ENCODE measurements at regions not wholly inside any gene's neighbourhood (a gene's known extent, or its start where the extent isn't known, plus 50 kb on each side); places are given as distances from the start of the nearest gene placed in this dataset.
"Not testable (repeated sequence)": the region's sequence is repeated elsewhere in the genome, so short reads cannot be mapped to it uniquely, and the experiment has no call there.

- H3K27ac Mint-ChIP-seq: no peak overlapping the region
These were observed 1137.3 kb downstream of the SORCS1 start for GRCh38 chr10:106027240-106027639.

DNA sequence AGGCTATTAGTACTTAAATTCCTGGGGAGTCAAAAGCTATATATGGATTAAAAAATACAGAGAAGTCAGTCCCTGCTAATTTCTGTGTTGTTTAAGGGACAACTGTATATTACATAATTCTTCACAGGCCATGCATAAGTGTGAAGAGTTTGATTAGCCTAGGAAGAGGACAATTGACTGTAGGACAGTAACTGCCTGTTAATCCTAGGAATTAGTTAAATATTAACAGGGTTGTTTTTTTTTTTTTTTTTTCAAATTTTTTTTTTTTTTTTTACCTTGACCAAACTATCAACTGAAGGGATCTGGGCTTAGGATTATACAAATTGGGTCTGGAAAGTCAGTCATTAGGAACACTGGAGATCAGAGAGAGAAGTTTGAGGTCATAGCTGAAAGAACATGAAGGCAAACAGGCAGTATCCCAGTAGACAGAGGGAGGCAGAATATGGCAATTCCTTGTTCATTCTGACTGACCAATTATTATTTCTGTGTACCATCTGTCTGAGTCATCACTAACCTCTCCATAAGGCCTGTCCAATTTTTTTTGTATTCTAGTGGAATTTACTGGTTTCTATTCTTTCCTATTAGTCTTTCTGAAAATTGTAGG is 1139.2 kb downstream of the SORCS1 start:
- Mint-ChIP-seq H3K4me1 (no peaks in the 10 kb centered on the region), H3K9me3 (peaks cover 0 to 5% (median 0%) of the 10 kb centered on the region in 3 donors), H3K36me3 (no peaks in the 10 kb centered on the region), H3K4me3 (no peak overlapping the region), H3K27ac (no peak overlapping the region), H3K27me3 (no peaks in the 10 kb centered on the region)

More at GRCh38 chr10:106027240-106027639, 1137.3 kb downstream of the SORCS1 start:
- Mint-ChIP-seq H3K27me3 (no peaks in the 10 kb centered on the region), H3K4me3 (no peak overlapping the region), H3K36me3 (no peaks in the 10 kb centered on the region), H3K4me1 (no peaks in the 10 kb centered on the region), H3K9me3 (peaks cover 0 to 6% (median 0%) of the 10 kb centered on the region in 3 donors)

DNA sequence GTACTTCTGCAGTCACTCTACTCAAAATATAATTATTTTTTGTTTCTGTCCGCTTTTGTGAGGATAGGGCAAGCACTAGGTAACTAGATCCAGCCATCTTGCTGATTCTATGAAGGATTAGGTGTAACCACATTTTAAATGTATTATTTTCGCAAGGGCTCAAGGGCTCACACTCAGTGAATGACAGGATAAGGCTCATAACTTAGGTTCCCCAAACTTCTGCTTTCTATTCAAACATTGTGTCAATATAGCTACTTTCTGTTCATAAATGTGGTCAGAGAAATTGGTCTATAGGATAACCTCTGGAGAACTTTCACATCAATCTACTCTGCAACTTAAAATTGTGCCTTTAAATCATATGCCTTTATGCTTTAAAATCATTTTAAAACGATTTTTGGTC is 1141.2 kb downstream of the SORCS1 start:
- Mint-ChIP-seq H3K4me3 (no peak overlapping the region), H3K4me1 (no peaks in the 10 kb centered on the region), H3K27me3 (no peaks in the 10 kb centered on the region), H3K27ac (no peak overlapping the region), H3K9me3 (peaks cover 0 to 3% (median 0%) of the 10 kb centered on the region in 3 donors), H3K36me3 (no peaks in the 10 kb centered on the region)

DNA sequence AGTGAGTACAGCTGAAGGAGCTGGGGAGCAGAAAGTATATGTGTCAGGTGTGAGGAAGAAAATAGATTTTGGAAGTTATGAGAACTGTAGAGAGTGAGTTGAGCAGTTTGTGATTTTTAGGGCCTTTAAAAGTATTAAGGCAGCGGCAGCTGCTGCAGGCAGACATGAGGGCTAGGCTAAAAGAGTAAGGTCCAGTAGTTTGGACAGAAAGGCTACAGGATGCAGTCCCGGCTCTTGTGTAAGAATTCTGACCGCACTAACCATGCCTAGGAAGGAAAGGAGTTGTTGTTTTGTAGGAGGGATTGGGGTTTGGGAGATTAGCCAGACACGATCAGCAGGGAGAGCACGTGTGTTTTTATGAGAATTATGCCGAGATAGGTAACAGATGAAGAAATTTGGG is 1144.9 kb downstream of the SORCS1 start:
- H3K27ac Mint-ChIP-seq, H3K4me1 Mint-ChIP-seq, H3K27me3 Mint-ChIP-seq, H3K36me3 Mint-ChIP-seq, H3K4me3 Mint-ChIP-seq, H3K9me3 Mint-ChIP-seq: not testable (repeated sequence)

- not testable (repeated sequence) for H3K9me3 Mint-ChIP-seq, H3K27me3 Mint-ChIP-seq, H3K4me3 Mint-ChIP-seq, H3K27ac Mint-ChIP-seq, H3K36me3 Mint-ChIP-seq, H3K4me1 Mint-ChIP-seq
These were observed 1148.9 kb downstream of the SORCS1 start for GRCh38 chr10:106015369-106016199.

- no peak overlapping the region for H3K4me3 Mint-ChIP-seq
- H3K9me3 Mint-ChIP-seq: peaks cover 0 to 8% (median 6%) of the 10 kb centered on the region in 3 donors
- no peaks in the 10 kb centered on the region for H3K4me1 Mint-ChIP-seq
- H3K27ac Mint-ChIP-seq: no peak overlapping the region
- H3K27me3 Mint-ChIP-seq: no peaks in the 10 kb centered on the region
- no peaks in the 10 kb centered on the region for H3K36me3 Mint-ChIP-seq
These were observed 1153.3 kb downstream of the SORCS1 start for GRCh38 chr10:106011250-106011649.

DNA sequence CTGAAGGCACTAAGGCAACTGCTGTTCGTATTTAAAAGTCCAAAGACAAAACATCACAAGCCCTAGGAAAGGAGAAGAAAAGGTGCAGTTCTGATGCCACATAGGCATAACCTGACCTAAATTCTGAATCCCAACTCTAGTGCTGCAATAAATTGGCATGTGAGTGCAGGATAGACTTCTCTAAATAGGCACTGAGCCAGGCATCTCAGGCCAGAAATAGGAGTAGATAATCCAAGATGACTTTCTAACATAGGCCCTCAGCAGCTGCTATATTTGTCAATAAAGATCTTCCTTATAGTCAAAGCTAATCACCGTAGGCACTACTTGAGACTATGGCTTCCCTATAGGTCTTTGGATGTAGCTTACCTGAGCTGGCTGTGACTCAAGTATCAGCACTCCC is 1163.8 kb downstream of the SORCS1 start:
- H3K4me1 Mint-ChIP-seq: no peaks in the 10 kb centered on the region
- no peak overlapping the region for H3K27ac Mint-ChIP-seq
- H3K9me3 Mint-ChIP-seq: peaks cover 1 to 12% (median 5%) of the 10 kb centered on the region in 3 donors
- H3K4me3 Mint-ChIP-seq: no peak overlapping the region
- H3K36me3 Mint-ChIP-seq: no peaks in the 10 kb centered on the region
- no peaks in the 10 kb centered on the region for H3K27me3 Mint-ChIP-seq

DNA sequence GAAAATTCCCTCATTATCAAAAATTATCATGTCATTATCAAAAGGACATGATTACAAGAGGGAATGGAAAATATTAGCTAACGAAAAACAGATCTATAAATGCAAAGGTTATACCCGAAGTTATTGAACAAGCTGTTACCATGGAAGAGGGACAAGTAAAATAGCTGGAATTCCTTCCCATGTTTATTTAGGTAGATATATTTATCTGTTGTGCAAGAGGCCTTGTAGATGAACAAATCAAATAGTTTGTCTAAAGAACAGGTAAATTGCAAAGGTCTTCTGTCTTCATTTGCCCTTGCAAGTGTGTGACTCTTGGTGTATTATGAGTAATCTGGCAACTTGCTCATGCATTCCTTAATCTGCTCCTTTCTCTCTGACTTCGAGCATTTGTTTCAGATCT is 1170.9 kb downstream of the SORCS1 start:
- Mint-ChIP-seq H3K4me3 (no peak overlapping the region), H3K36me3 (no peaks in the 10 kb centered on the region), H3K27me3 (no peaks in the 10 kb centered on the region), H3K9me3 (peaks cover 0 to 18% (median 2%) of the 10 kb centered on the region in 3 donors), H3K27ac (no peak overlapping the region), H3K4me1 (no peaks in the 10 kb centered on the region)

DNA sequence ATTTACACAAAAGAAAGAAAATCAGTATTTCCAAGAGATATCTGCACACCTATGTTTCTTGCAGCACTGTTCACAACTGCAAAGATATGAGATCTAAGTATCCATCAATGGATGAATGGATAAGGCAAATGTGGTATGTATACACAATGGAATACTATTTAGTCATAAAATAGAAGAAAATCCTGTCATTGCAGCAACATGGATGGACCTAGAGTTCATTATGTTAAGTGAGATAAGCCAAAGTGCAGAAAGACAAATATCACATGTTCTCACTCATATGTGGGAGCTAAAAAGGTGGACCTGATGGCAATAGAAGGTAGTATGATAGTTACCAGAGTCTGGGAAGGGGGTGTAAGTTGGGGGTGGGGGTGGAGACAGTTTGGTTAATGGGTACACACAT is 1171.6 kb downstream of the SORCS1 start:
- no peaks in the 10 kb centered on the region for H3K36me3 Mint-ChIP-seq
- peaks cover 0 to 18% (median 2%) of the 10 kb centered on the region in 3 donors for H3K9me3 Mint-ChIP-seq
- no peak overlapping the region for H3K4me3 Mint-ChIP-seq
- no peaks in the 10 kb centered on the region for H3K4me1 Mint-ChIP-seq
- no peaks in the 10 kb centered on the region for H3K27me3 Mint-ChIP-seq
- no peak overlapping the region for H3K27ac Mint-ChIP-seq

- no peaks in the 10 kb centered on the region for H3K27me3 Mint-ChIP-seq
- no peak overlapping the region for H3K27ac Mint-ChIP-seq
- peaks cover 0 to 10% (median 0%) of the 10 kb centered on the region in 3 donors for H3K9me3 Mint-ChIP-seq
- no peaks in the 10 kb centered on the region for H3K4me1 Mint-ChIP-seq
- H3K36me3 Mint-ChIP-seq: no peaks in the 10 kb centered on the region
- H3K4me3 Mint-ChIP-seq: no peak overlapping the region
These were observed 1174.0 kb downstream of the SORCS1 start for GRCh38 chr10:105990529-105990928.

GRCh38 chr10:105989995-105990394 is 1174.5 kb downstream of the SORCS1 start:
- Mint-ChIP-seq H3K9me3 (peaks cover 0 to 10% (median under 1%) of the 10 kb centered on the region in 3 donors), H3K27ac (no peak overlapping the region), H3K27me3 (no peaks in the 10 kb centered on the region), H3K36me3 (no peaks in the 10 kb centered on the region), H3K4me1 (no peaks in the 10 kb centered on the region), H3K4me3 (no peak overlapping the region)

DNA sequence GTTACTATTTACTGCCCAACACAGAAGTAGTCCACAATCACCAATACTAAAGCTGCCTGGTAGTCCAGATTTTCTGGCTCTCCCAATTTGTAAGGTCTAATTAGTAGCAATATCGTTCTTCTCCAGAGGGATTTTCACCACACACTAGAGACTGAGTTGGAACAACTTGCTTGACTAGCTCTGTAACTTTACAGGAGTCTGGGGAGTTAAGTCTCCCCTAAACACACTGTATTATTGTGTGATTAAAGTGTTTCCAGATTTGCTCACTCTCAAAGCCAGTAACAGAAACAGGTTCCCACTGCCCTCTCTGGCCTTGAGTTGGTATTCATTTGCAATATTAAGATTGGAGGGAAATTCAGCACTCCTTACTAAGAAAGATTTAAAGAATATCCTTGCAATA is 1175.7 kb downstream of the SORCS1 start:
- H3K27me3 Mint-ChIP-seq: no peaks in the 10 kb centered on the region
- no peaks in the 10 kb centered on the region for H3K36me3 Mint-ChIP-seq
- H3K9me3 Mint-ChIP-seq: peaks cover 0 to 10% (median 1%) of the 10 kb centered on the region in 3 donors
- peak overlapping the region in 1 of 3 donors; percentile 46 for H3K27ac Mint-ChIP-seq
- H3K4me3 Mint-ChIP-seq: no peak overlapping the region
- H3K4me1 Mint-ChIP-seq: no peaks in the 10 kb centered on the region

DNA sequence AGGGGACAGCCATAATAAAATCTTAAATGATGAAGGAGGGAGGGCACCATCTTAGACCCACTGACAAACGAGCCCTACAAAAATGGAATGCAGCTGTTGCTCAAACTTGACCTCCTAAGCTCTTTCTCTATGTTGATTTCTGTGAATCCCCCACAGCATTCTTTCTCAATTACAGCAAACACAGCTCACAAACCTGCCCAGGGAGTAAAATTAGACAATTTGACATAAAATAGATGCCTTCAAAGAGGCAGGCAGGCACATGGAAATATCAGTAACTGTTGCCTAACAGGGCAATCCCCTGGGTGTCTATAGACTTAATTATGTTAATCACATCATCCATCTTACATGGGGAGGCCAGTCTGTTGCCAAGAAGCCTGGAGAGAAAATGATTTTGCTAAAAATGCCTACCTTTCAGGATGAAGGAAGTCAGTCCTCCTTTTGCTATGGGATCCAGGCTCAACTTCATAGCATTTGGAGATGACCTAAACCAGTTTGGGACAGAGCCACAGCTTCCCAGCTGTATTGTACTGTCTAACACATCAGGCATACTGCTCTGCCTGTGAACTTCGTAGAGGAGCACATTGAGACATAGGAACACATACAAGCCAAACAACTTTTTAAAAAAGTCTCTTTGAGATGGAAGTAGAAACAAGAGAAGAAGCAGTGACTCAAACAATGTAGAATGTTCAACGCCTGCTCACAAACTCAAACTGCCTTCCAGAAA is 1177.4 kb downstream of the SORCS1 start:
- Mint-ChIP-seq H3K36me3 (no peaks in the 10 kb centered on the region), H3K9me3 (peaks cover 0 to 3% (median 3%) of the 10 kb centered on the region in 3 donors), H3K4me3 (no peak overlapping the region)

GRCh38 chr10:105986486-105986885 is 1178.0 kb downstream of the SORCS1 start:
- no peaks in the 10 kb centered on the region for H3K36me3 Mint-ChIP-seq
- H3K9me3 Mint-ChIP-seq: peaks cover 0 to 4% (median 0%) of the 10 kb centered on the region in 3 donors
- no peak overlapping the region for H3K27ac Mint-ChIP-seq
- H3K27me3 Mint-ChIP-seq: no peaks in the 10 kb centered on the region
- no peaks in the 10 kb centered on the region for H3K4me1 Mint-ChIP-seq
- H3K4me3 Mint-ChIP-seq: no peak overlapping the region

More for the DNA sequence above, 1177.4 kb downstream of the SORCS1 start:
- Mint-ChIP-seq H3K4me1 (no peaks in the 10 kb centered on the region), H3K27ac (no peak overlapping the region), H3K27me3 (no peaks in the 10 kb centered on the region)

DNA sequence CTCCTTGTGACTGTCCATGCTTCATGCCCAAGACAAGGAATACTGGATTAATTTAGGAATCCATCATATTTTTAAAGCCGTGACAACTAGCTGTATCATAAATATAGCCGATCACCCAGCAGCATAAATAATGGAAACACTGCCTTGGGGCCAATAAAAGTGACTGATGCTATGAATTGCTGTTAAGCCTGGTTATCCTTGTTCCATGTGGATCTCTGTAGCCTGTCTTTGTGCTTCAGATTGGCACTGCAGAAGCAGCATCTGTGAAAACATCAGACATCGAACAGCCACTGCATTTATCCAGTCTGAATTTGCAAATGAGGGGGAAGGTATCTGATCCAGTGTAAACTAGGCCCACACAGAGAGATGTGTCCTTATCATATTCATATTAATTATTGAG is 1181.8 kb downstream of the SORCS1 start:
- no peaks in the 10 kb centered on the region for H3K27me3 Mint-ChIP-seq
- H3K4me3 Mint-ChIP-seq: no peak overlapping the region
- H3K9me3 Mint-ChIP-seq: peaks cover 0 to 4% (median 3%) of the 10 kb centered on the region in 3 donors
- no peaks in the 10 kb centered on the region for H3K4me1 Mint-ChIP-seq
- no peak overlapping the region for H3K27ac Mint-ChIP-seq
- no peaks in the 10 kb centered on the region for H3K36me3 Mint-ChIP-seq
